Suprapubic skin (tissue), 4 donors: ENCODE measurements at regions not wholly inside any gene's neighbourhood (a gene's known extent, or its start where the extent isn't known, plus 50 kb on each side); places are given as distances from the start of the nearest gene placed in this dataset.

ENCODE experiments used
- EP300 ChIP-seq: sonication (generic); formaldehyde crosslinking; IDR thresholded peaks from one replicate; pipeline ENCODE4 v1.6.1; 2017; ENCODE audit warnings: antibody characterized with exemption
- POLR2AphosphoS5 ChIP-seq, 3 donors: sonication (generic); formaldehyde crosslinking; IDR thresholded peaks; one replicate each; pipeline ENCODE4 v1.6.1; 2017; ENCODE audit warnings: antibody characterized with exemption in 3 of 3
- TF ChIP-seq, protein P1 (sequence below), 2 donors: fragments of 200-600 bp in 1 of 2; fragments of 450-650 bp in 1 of 2; sonication (generic) in 1 of 2; IDR thresholded peaks; one replicate each; pipeline ENCODE4 v1.5.1; 2016 to 2019; ENCODE audit warnings: antibody characterized with exemption in 2 of 2, mild to moderate bottlenecking in 1 of 2, moderate library complexity in 1 of 2

DNA sequence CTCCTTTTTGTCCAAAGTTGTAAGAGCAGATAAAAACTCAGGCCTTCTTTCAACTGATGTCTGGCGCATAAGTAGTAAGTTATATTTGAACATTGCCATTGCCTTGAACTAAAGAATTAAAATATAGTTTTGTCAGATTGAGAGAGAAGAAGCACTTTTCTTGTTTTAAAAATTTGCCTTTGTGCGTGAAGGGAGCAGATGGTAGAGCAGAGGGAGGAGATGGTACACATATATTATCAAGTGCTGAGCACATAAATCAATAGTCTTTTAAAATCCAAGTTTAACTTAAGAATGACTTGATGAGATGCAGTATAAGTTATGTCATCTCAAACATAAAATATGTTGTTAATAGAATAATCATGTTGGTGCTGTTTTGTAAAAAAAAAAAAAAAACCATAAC, 504.6 kb upstream of the KLHL1 start:
- TF ChIP-seq, protein P1, sequence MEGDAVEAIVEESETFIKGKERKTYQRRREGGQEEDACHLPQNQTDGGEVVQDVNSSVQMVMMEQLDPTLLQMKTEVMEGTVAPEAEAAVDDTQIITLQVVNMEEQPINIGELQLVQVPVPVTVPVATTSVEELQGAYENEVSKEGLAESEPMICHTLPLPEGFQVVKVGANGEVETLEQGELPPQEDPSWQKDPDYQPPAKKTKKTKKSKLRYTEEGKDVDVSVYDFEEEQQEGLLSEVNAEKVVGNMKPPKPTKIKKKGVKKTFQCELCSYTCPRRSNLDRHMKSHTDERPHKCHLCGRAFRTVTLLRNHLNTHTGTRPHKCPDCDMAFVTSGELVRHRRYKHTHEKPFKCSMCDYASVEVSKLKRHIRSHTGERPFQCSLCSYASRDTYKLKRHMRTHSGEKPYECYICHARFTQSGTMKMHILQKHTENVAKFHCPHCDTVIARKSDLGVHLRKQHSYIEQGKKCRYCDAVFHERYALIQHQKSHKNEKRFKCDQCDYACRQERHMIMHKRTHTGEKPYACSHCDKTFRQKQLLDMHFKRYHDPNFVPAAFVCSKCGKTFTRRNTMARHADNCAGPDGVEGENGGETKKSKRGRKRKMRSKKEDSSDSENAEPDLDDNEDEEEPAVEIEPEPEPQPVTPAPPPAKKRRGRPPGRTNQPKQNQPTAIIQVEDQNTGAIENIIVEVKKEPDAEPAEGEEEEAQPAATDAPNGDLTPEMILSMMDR (IDR thresholded peaks at IDR 0.05): no peak
- TF ChIP-seq EP300 (no peak), POLR2AphosphoS5 (IDR thresholded peaks at IDR 0.05) (no peak)
